ENCODE measurements at regions not wholly inside any gene's neighbourhood (a gene's known extent, or its start where the extent isn't known, plus 50 kb on each side); places are given as distances from the start of the nearest gene placed in this dataset.

GRCh38 chr17:72518753-72519597, 398.2 kb downstream of the SOX9 start:
- TF ChIP-seq, protein P1, sequence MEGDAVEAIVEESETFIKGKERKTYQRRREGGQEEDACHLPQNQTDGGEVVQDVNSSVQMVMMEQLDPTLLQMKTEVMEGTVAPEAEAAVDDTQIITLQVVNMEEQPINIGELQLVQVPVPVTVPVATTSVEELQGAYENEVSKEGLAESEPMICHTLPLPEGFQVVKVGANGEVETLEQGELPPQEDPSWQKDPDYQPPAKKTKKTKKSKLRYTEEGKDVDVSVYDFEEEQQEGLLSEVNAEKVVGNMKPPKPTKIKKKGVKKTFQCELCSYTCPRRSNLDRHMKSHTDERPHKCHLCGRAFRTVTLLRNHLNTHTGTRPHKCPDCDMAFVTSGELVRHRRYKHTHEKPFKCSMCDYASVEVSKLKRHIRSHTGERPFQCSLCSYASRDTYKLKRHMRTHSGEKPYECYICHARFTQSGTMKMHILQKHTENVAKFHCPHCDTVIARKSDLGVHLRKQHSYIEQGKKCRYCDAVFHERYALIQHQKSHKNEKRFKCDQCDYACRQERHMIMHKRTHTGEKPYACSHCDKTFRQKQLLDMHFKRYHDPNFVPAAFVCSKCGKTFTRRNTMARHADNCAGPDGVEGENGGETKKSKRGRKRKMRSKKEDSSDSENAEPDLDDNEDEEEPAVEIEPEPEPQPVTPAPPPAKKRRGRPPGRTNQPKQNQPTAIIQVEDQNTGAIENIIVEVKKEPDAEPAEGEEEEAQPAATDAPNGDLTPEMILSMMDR (IDR thresholded peaks at IDR 0.05) = no peak
- no peak for TF ChIP-seq POLR2A (IDR thresholded peaks at IDR 0.05)

All from heart left ventricle (tissue), 13 donors.